Fibroblast of lung (primary cell): ENCODE measurements at regions not wholly inside any gene's neighbourhood (a gene's known extent, or its start where the extent isn't known, plus 50 kb on each side); places are given as distances from the start of the nearest gene placed in this dataset.
A peak's percentile ranks its signal among the peaks of the same experiment; 100 is the strongest.

Experiments used
- DNase-seq, 2 donors: peaks; one replicate each; pipeline versions ENCODE4 v3.0.0 to v3.0.0-alpha.2; 2010; ENCODE audit warnings: low read depth in 2 of 2
- H2AFZ ChIP-seq: 2 replicates; pipeline ENCODE4 v1.5.1; 2012; ENCODE audit warnings: low read length, control low read depth, inconsistent platforms
- H3K27ac ChIP-seq: 2 replicates; pipeline ENCODE4 v1.5.1; 2011; ENCODE audit warnings: low read length, control low read depth; ENCODE audit not compliant: insufficient read depth
- H3K27me3 ChIP-seq: 2 replicates; pipeline ENCODE4 v1.5.1; 2011; ENCODE audit warnings: mild to moderate bottlenecking, low read length; ENCODE audit not compliant: control insufficient read depth, insufficient read depth
- H3K36me3 ChIP-seq: 2 replicates; pipeline ENCODE4 v1.5.1; 2011; ENCODE audit warnings: low read length; ENCODE audit not compliant: control insufficient read depth, insufficient read depth
- H3K4me1 ChIP-seq: 2 replicates; pipeline ENCODE4 v1.5.1; 2011; ENCODE audit warnings: low read length; ENCODE audit not compliant: control insufficient read depth, insufficient read depth; ENCODE audit errors: extremely low read depth
- H3K4me2 ChIP-seq: 2 replicates; pipeline ENCODE4 v1.5.1; 2011; ENCODE audit warnings: low read length, control low read depth; ENCODE audit not compliant: insufficient read depth; ENCODE audit errors: extremely low read depth
- H3K4me3 ChIP-seq, 4 experiments: fragments of 200-600 bp in 1 of 4; sonication (generic) in 1 of 4; replicated peaks in 1 of 4; 2 replicates each; pipeline ENCODE4 v1.5.1; 2011 to 2016; ENCODE audit warnings: low read length in 4 of 4, low read depth in 3 of 4, mild to moderate bottlenecking in 3 of 4, control low read depth in 2 of 4, inconsistent platforms in 1 of 4, mixed read lengths in 1 of 4; ENCODE audit not compliant: insufficient read depth in 1 of 4; ENCODE audit errors: control extremely low read depth in 1 of 4
- H3K79me2 ChIP-seq: 2 replicates; pipeline ENCODE4 v1.5.1; 2012; ENCODE audit warnings: mild to moderate bottlenecking, low read length, inconsistent platforms; ENCODE audit not compliant: control insufficient read depth, insufficient read depth
- H3K9ac ChIP-seq: 2 replicates; pipeline ENCODE4 v1.5.1; 2011; ENCODE audit warnings: mild to moderate bottlenecking, low read length, control low read depth; ENCODE audit not compliant: insufficient read depth
- H3K9me3 ChIP-seq: 2 replicates; pipeline ENCODE4 v1.5.1; 2012; ENCODE audit warnings: low read depth, low read length; ENCODE audit not compliant: control insufficient read depth, insufficient read depth
- H4K20me1 ChIP-seq: 2 replicates; pipeline ENCODE4 v1.5.1; 2011; ENCODE audit warnings: low read length; ENCODE audit not compliant: control insufficient read depth, insufficient read depth; ENCODE audit errors: extremely low read depth
- EZH2 ChIP-seq: IDR thresholded peaks from 2 replicates; pipeline ENCODE4 v1.5.1; 2012; ENCODE audit warnings: low read length, control low read depth, mild to moderate bottlenecking; ENCODE audit errors: missing control alignments
- TF ChIP-seq, protein P1 (sequence below), 2 donors: IDR thresholded peaks in 1 of 2; conservative IDR thresholded peaks in 1 of 2; 1 replicate in 1 of 2; 2 replicates in 1 of 2; pipeline ENCODE4 v1.5.1; 2011 to 2012; ENCODE audit warnings: low read length in 2 of 2, control low read depth in 1 of 2, inconsistent platforms in 1 of 2, low read depth in 1 of 2, mild to moderate bottlenecking in 1 of 2

DNA sequence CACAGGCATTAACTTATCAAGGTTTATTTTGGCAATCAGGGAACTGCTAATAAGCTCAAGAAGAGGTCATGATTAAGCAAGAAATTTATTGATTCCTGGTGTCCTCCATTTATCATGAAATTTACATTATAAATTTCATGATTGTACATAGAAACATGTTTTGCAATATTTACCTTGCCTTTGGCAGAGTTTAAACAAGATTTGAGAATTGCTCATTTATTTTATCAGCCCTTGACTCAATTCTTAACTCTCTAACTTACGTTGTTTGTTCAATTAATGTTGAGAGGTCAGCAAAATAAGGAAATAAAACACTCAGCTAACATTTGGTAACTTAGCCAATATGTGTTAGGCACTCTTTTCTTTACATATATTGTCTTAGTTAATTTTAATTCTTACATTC, 286.6 kb downstream of the SLC7A11 start:
- H2AFZ ChIP-seq, result no peak overlapping the region
- H3K9me3 ChIP-seq, result no peaks in the 10 kb centered on the region
- no peak overlapping the region for H3K4me3 ChIP-seq
- no peak overlapping the region for H3K27ac ChIP-seq
- H3K9ac ChIP-seq, result no peak overlapping the region
- TF ChIP-seq EZH2, result no peak
- TF ChIP-seq, protein P1, sequence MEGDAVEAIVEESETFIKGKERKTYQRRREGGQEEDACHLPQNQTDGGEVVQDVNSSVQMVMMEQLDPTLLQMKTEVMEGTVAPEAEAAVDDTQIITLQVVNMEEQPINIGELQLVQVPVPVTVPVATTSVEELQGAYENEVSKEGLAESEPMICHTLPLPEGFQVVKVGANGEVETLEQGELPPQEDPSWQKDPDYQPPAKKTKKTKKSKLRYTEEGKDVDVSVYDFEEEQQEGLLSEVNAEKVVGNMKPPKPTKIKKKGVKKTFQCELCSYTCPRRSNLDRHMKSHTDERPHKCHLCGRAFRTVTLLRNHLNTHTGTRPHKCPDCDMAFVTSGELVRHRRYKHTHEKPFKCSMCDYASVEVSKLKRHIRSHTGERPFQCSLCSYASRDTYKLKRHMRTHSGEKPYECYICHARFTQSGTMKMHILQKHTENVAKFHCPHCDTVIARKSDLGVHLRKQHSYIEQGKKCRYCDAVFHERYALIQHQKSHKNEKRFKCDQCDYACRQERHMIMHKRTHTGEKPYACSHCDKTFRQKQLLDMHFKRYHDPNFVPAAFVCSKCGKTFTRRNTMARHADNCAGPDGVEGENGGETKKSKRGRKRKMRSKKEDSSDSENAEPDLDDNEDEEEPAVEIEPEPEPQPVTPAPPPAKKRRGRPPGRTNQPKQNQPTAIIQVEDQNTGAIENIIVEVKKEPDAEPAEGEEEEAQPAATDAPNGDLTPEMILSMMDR (conservative IDR thresholded peaks at IDR 0.05 in 1 of 2, IDR thresholded peaks at IDR 0.05 in 1 of 2; ENCODE audit: low read depth in 1 of 2, low read length in 2 of 2), result no peak
- H3K4me2 ChIP-seq, result no peak overlapping the region
- H4K20me1 ChIP-seq, result no peaks in the 10 kb centered on the region
- H3K36me3 ChIP-seq, result no peaks in the 10 kb centered on the region
- DNase-seq, result no peak
- no peaks in the 10 kb centered on the region for H3K79me2 ChIP-seq
- no peaks in the 10 kb centered on the region for H3K27me3 ChIP-seq
- H3K4me1 ChIP-seq, result no peaks in the 10 kb centered on the region

DNA sequence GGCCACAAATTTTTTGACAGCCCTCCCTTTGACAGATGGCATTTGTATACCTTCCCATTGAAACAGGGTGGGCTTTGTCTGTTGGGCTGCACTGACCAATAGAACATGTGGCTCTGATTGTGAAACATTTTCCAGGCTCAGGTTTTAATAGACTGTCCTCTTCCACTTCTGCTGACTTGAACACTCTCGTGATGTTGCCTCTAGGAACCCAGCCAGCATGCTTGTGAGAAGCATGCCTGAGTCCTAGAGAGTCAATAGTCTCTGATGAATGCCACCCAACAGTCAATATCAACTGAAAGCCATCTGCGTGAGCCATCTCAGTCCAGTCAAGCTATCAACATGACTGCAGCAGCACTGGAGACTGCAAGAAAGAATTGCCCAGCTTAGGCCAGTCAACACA, 290.0 kb downstream of the SLC7A11 start:
- H3K9me3 ChIP-seq, result no peaks in the 10 kb centered on the region
- H3K27ac ChIP-seq, result no peak overlapping the region
- H3K4me2 ChIP-seq, result no peak overlapping the region
- DNase-seq, result peak in 1 of 2 donors; percentile 5
- no peaks in the 10 kb centered on the region for H3K36me3 ChIP-seq
- H3K9ac ChIP-seq, result no peak overlapping the region
- H3K27me3 ChIP-seq, result no peaks in the 10 kb centered on the region
- H4K20me1 ChIP-seq, result no peaks in the 10 kb centered on the region
- H3K4me3 ChIP-seq, result no peak overlapping the region
- TF ChIP-seq, protein P1 (conservative IDR thresholded peaks at IDR 0.05 in 1 of 2, IDR thresholded peaks at IDR 0.05 in 1 of 2; ENCODE audit: low read depth in 1 of 2, low read length in 2 of 2), result no peak
- TF ChIP-seq EZH2, result no peak
- H3K4me1 ChIP-seq, result no peaks in the 10 kb centered on the region
- no peaks in the 10 kb centered on the region for H3K79me2 ChIP-seq
- no peak overlapping the region for H2AFZ ChIP-seq

DNA sequence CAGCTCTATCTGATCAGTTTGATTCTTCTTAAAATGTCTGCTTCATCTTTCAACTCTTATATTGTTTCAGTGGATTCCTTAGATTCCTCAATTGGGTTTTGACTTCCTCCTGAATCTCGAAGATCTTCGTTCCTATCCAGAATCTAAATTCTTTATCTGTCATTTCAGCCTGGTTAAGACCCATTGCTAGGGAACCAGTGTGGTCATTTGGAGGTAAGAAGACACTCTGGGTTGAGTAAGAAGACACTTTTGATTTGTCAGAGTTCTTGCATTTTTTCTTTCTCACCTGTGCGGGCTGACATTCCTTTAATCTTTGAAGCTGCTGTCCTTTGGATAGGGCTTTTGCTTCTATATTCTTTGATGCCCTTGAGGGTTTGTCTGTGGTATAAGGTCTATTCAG, 291.9 kb downstream of the SLC7A11 start:
- Histone ChIP-seq H3K4me1 (no peaks in the 10 kb centered on the region), H3K9ac (no peak overlapping the region), H2AFZ (no peak overlapping the region), H4K20me1 (no peaks in the 10 kb centered on the region), H3K4me2 (no peak overlapping the region), H3K36me3 (no peaks in the 10 kb centered on the region), H3K27me3 (no peaks in the 10 kb centered on the region), H3K9me3 (no peaks in the 10 kb centered on the region), H3K27ac (no peak overlapping the region), H3K79me2 (no peaks in the 10 kb centered on the region), H3K4me3 (no peak overlapping the region)
- DNase-seq, result no peak
- TF ChIP-seq EZH2, result no peak
- TF ChIP-seq, protein P1 (conservative IDR thresholded peaks at IDR 0.05 in 1 of 2, IDR thresholded peaks at IDR 0.05 in 1 of 2; ENCODE audit: low read depth in 1 of 2, low read length in 2 of 2), result no peak
